ENCODE measurements at regions not wholly inside any gene's neighbourhood (a gene's known extent, or its start where the extent isn't known, plus 50 kb on each side); places are given as distances from the start of the nearest gene placed in this dataset.

- CTCF ChIA-PET = no interaction called here
These were observed 1000.9 kb upstream of the RBFOX1 start for GRCh38 chr16:6331770-6332169.

GRCh38 chr16:6317934-6318333 lies 1014.7 kb upstream of the RBFOX1 start:
- POLR2A ChIA-PET = no interaction called here
- CTCF ChIA-PET = interaction anchor here (1.0 kb wide), 1 partner anchor 20 kb away, joined by 3 read pairs; no protein-coding TSS in a partner anchor
- DNase-seq (ENCODE audit: extremely low spot score) = no peak
- TF ChIP-seq CTCF (IDR thresholded peaks at IDR 0.05; ENCODE audit: control extremely low read depth, extremely low read depth, low read depth, missing control alignments) = no peak

More at GRCh38 chr16:6331770-6332169, 1000.9 kb upstream of the RBFOX1 start:
- POLR2A ChIA-PET = no interaction called here
- TF ChIP-seq CTCF (IDR thresholded peaks at IDR 0.05; ENCODE audit: control extremely low read depth, extremely low read depth, low read depth, missing control alignments) = no peak
- DNase-seq (ENCODE audit: extremely low spot score) = no peak

GRCh38 chr16:6309271-6309670 lies 1023.4 kb upstream of the RBFOX1 start:
- CTCF ChIA-PET = no interaction called here
- POLR2A ChIA-PET = no interaction called here
- no peak for DNase-seq (ENCODE audit: extremely low spot score)
- no peak for TF ChIP-seq CTCF (IDR thresholded peaks at IDR 0.05; ENCODE audit: control extremely low read depth, extremely low read depth, low read depth, missing control alignments)

- POLR2A ChIA-PET = no interaction called here
- DNase-seq (ENCODE audit: extremely low spot score) = no peak
- no peak for TF ChIP-seq CTCF (IDR thresholded peaks at IDR 0.05; ENCODE audit: control extremely low read depth, extremely low read depth, low read depth, missing control alignments)
- CTCF ChIA-PET = no interaction called here
These were observed 1024.5 kb upstream of the RBFOX1 start for GRCh38 chr16:6308176-6308575.

- no peak for TF ChIP-seq CTCF (IDR thresholded peaks at IDR 0.05; ENCODE audit: control extremely low read depth, extremely low read depth, low read depth, missing control alignments)
- ChIA-PET CTCF (no interaction called here), POLR2A (no interaction called here)
- no peak for DNase-seq (ENCODE audit: extremely low spot score)
These were observed 1032.1 kb upstream of the RBFOX1 start for GRCh38 chr16:6300523-6300922.

GRCh38 chr16:6297666-6298410 lies 1034.8 kb upstream of the RBFOX1 start:
- ChIA-PET POLR2A (no interaction called here), CTCF (no interaction called here)
- TF ChIP-seq CTCF (IDR thresholded peaks at IDR 0.05; ENCODE audit: control extremely low read depth, extremely low read depth, low read depth, missing control alignments) = no peak
- no peak for DNase-seq (ENCODE audit: extremely low spot score)
